H1 (cell line): ENCODE measurements at regions not wholly inside any gene's neighbourhood (a gene's known extent, or its start where the extent isn't known, plus 50 kb on each side); places are given as distances from the start of the nearest gene placed in this dataset.

ENCODE experiments used
- RBBP5 ChIP-seq: IDR thresholded peaks from 2 replicates; pipeline ENCODE4 v1.7.1; 2012; ENCODE audit warnings: low read depth, mild to moderate bottlenecking, inconsistent platforms, low read length, moderate library complexity, borderline replicate concordance
- SP1 ChIP-seq: IDR thresholded peaks from 2 replicates; pipeline ENCODE4 v1.6.1; 2011; ENCODE audit warnings: low read depth, low read length

GRCh38 chr18:71426441-71426840 is 1117.7 kb downstream of the CBLN2 start (continued):
- no peak for TF ChIP-seq SP1
- TF ChIP-seq RBBP5 = no peak
